Activated CD8-positive, alpha-beta memory T cell treated with anti-CD3 and anti-CD28 coated beads, Interleukin-2, amount 10 ng/mL, durations not matched to agents 7 days and 5 days (primary cell): ENCODE measurements at regions not wholly inside any gene's neighbourhood (a gene's known extent, or its start where the extent isn't known, plus 50 kb on each side); places are given as distances from the start of the nearest gene placed in this dataset.

ENCODE experiments used
- ATAC-seq: fragments of 150-1000 bp; cut with Tn5 transposase; one replicate; pipeline ENCODE4 v1.10.0; 2021; ENCODE audit warnings: moderate library complexity
- CTCF ChIA-PET: fragments of 350-600 bp; sonication (Branson Sonifier 250); formaldehyde crosslinking; loops from one replicate; lab custom pipeline; 2021; ENCODE audit warnings: antibody characterized with exemption; lab: Charles Lee
- DNase-seq: peaks from one replicate; pipeline ENCODE4 v3.0.0-alpha.2; 2020
- H3K27ac Mint-ChIP-seq: one replicate; pipeline ENCODE4 v1.8.0; 2021; ENCODE audit warnings: mild to moderate bottlenecking, mixed read lengths
- H3K27me3 Mint-ChIP-seq: one replicate; pipeline ENCODE4 v1.8.0; 2021; ENCODE audit warnings: mixed read lengths
- H3K36me3 Mint-ChIP-seq: one replicate; pipeline ENCODE4 v1.8.0; 2021; ENCODE audit warnings: mild to moderate bottlenecking, mixed read lengths
- H3K4me1 Mint-ChIP-seq: one replicate; pipeline ENCODE4 v1.8.0; 2021; ENCODE audit warnings: mixed read lengths
- H3K4me3 Mint-ChIP-seq: one replicate; pipeline ENCODE4 v1.8.0; 2021; ENCODE audit warnings: mild to moderate bottlenecking, moderate library complexity, mixed read lengths
- H3K9me3 Mint-ChIP-seq: one replicate; pipeline ENCODE4 v1.8.0; 2022; ENCODE audit warnings: low read depth, mixed read lengths

DNA sequence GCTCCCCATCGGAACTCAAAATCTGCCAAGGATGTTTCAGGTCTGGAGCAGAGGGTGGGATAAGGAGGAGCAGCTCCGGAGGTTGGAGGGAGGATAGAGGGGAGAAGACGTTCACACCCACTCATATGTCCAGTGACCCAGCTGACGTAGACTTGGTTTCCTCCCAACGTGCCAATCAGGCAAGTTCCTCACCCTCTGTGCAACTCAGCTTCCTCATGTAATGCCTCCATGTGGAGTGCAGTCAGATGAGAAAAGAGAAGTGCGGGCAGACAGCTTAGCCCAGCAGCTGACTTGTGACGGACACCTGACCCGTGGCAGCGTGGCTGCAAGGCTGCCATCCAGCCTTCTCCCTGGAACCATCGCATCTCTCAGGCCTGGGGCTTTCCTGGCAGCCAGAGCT lies 86.8 kb downstream of the NPTX2 start:
- Mint-ChIP-seq H3K27me3 (no peaks in the 10 kb centered on the region), H3K4me1 (no peaks in the 10 kb centered on the region), H3K4me3 (no peak overlapping the region), H3K36me3 (no peaks in the 10 kb centered on the region), H3K9me3 (no peaks in the 10 kb centered on the region), H3K27ac (no peak overlapping the region)
- ATAC-seq (no peak), DNase-seq (no peak)
- CTCF ChIA-PET, result interaction anchor here (1.3 kb wide), 1 partner anchor 40 kb away, joined by 3 read pairs; no protein-coding TSS in a partner anchor

DNA sequence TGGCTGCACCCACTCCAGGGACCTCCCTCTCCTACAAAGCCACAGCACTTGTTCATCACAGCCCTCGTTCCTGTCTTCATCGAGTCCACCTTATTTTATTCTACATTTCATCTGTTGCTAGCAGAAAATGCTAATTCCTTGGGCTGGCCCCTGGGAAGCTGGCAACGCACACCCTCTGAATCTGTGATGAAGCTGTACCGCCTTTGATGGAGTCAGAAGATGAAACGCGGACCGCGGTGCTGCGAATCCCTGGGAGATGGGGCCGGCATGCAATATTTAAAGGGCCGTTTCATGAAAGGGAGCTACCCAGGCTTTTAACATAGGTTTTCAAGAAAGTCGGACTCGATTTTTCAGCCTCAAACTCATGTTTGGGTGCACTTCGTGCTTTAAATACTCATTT lies 88.5 kb downstream of the NPTX2 start:
- Mint-ChIP-seq H3K4me1 (no peaks in the 10 kb centered on the region), H3K4me3 (no peak overlapping the region), H3K9me3 (no peaks in the 10 kb centered on the region), H3K27me3 (no peaks in the 10 kb centered on the region), H3K36me3 (no peaks in the 10 kb centered on the region), H3K27ac (no peak overlapping the region)
- CTCF ChIA-PET, result no interaction called here
- ATAC-seq (no peak), DNase-seq (no peak)

DNA sequence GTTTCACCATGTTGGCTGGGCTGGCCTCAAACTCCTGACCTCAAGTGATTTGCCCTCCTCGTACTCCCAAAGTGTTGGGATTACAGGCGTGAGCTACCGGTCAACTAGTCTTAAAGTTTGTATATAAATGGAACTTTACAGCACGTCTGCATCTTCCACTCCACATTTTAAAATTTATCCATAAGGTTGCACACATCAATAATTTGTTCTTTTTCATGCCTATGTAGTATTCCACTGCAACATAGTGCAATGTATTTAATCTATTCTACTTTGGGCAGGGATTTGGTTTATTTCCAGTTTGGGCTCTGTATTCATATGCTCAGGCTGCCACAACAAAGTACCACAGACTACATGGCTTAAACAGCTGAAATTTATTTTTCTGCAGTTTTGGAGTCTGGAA lies 90.0 kb downstream of the NPTX2 start:
- H3K4me3 Mint-ChIP-seq, result no peak overlapping the region
- no peak for ATAC-seq
- H3K4me1 Mint-ChIP-seq, result no peaks in the 10 kb centered on the region
- CTCF ChIA-PET, result no interaction called here
- H3K9me3 Mint-ChIP-seq, result no peaks in the 10 kb centered on the region
- DNase-seq, result no peak
- H3K36me3 Mint-ChIP-seq, result no peaks in the 10 kb centered on the region
- no peaks in the 10 kb centered on the region for H3K27me3 Mint-ChIP-seq
- H3K27ac Mint-ChIP-seq, result no peak overlapping the region

DNA sequence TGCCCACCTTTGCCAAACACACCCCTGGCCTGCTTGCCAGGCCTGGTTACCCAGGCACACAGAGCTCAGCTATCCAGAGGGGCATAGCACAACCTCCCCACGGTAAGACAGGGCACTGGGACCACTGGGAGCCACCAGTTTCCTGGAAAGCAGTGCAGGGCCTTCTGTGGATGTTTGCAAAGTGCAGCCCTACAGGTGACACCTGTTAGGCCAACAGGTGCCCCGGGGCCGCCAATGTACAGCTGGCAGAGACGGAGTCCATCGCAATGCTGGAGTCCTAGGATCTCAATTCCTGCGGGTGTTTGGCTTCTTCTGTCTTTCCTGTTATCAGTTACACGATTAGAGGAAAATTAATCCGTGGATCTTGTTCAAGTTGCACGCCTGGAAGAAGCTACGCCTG lies 94.9 kb downstream of the NPTX2 start:
- H3K36me3 Mint-ChIP-seq, result no peaks in the 10 kb centered on the region

DNA sequence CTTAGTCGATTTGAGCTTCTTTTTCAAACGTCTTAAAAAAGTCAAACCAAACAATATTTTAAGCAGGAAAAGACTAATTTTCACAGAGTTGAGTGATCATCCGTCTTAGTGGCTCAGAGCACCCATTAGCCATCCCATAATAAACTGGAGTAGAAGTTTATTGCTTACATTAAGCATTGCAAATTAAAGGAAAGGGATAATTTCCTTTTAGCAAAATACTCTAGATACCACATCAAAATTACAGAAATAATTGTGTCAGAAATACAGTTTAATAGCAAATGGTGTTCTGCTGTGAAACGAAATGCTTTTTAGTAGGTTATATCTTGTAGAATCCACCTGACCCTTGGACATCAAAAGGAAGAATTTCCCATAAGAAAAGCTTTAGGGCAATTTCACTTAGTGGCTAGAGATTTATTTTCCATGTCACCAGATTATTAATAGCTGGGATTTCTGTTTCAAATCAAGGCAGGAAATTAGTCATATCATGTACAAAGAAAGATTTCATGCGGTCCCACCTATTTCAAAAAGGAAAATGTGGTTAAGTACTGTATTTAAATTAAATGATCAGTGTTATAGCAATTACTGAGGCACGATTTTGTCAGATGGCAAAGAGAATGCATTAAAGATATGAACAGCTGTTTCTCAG lies 96.2 kb downstream of the NPTX2 start:
- Mint-ChIP-seq H3K9me3 (no peaks in the 10 kb centered on the region), H3K4me3 (no peak overlapping the region), H3K36me3 (no peaks in the 10 kb centered on the region), H3K27ac (no peak overlapping the region), H3K27me3 (no peaks in the 10 kb centered on the region), H3K4me1 (no peaks in the 10 kb centered on the region)
- ATAC-seq, result no peak
- DNase-seq, result no peak
- CTCF ChIA-PET, result interaction anchor here (0.7 to 0.8 kb wide), 2 partner anchors 8 to 32 kb away, joined by 3 read pairs; no protein-coding TSS in a partner anchor

More for the DNA sequence above, 94.9 kb downstream of the NPTX2 start:
- no peaks in the 10 kb centered on the region for H3K27me3 Mint-ChIP-seq
- H3K9me3 Mint-ChIP-seq, result no peaks in the 10 kb centered on the region
- DNase-seq (no peak), ATAC-seq (no peak)
- CTCF ChIA-PET, result no interaction called here
- H3K4me1 Mint-ChIP-seq, result no peaks in the 10 kb centered on the region
- H3K4me3 Mint-ChIP-seq, result no peak overlapping the region
- no peak overlapping the region for H3K27ac Mint-ChIP-seq

DNA sequence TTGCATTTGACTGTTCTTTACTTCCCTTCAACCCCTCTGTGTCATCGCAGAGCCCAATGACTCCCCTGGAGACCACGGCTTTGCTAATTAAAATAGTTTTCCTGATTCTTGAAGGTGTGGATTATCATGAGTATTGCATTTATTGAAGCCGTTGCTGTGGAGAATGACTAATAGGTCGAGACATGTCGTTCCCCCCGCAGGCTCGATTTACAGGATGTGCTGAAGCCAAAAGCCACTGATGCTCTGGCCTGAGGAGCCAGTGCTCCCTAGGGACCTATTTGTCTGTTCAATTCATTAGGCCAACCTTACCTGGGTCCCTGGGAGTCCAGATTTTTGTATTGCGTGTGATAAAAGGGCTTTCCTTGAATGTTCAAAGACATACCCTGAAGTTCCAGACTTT lies 102.3 kb downstream of the NPTX2 start:
- no peaks in the 10 kb centered on the region for H3K27me3 Mint-ChIP-seq
- no peak overlapping the region for H3K4me3 Mint-ChIP-seq
- no peak overlapping the region for H3K27ac Mint-ChIP-seq
- no peaks in the 10 kb centered on the region for H3K36me3 Mint-ChIP-seq
- H3K4me1 Mint-ChIP-seq, result no peaks in the 10 kb centered on the region
- no peak for ATAC-seq
- CTCF ChIA-PET, result no interaction called here
- H3K9me3 Mint-ChIP-seq, result no peaks in the 10 kb centered on the region
- no peak for DNase-seq

DNA sequence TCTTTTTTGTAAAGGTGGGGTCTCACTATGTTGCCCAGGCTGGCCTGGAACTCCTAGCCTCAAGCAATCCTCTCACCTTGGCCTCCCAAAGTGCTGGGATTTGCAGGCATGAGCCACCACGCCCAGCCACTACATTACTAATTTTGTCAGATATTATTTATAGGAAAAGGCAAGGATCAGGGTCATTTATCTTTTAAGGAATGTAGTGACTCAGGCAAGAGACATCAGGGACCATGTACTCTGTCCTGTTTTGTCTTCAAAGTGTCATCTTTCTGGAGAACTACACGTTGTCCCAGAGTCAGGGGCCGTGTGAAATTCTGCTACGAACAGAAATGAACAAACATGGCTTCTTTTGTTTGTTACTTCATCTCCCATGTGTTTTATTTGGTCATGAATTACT lies 105.3 kb downstream of the NPTX2 start:
- Mint-ChIP-seq H3K9me3 (no peaks in the 10 kb centered on the region), H3K27me3 (no peaks in the 10 kb centered on the region), H3K36me3 (no peaks in the 10 kb centered on the region), H3K4me1 (no peaks in the 10 kb centered on the region), H3K4me3 (no peak overlapping the region), H3K27ac (no peak overlapping the region)
- CTCF ChIA-PET, result interaction anchor here (1.0 kb wide), 1 partner anchor 9 kb away, joined by 3 read pairs; no protein-coding TSS in a partner anchor
- ATAC-seq (no peak), DNase-seq (no peak)

DNA sequence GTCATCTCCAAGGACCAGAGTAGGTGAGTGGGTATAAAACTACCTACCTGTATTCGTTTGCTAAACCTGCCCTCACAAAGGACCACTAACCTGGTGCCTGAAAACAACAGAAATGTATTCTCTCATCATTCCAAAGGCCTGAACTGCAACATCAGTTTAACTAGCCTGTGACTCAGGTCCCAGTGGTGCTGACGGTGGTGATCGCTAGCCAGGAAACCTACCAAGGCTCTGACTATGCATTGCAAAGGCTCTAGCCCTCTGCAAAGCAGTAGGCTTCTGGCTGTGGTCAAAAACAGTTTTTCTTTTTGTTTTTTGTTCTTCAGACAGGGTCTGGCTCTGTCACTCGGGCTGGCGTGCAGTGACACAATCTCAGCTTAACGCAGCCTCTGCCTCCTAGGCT lies 107.5 kb downstream of the NPTX2 start:
- H3K4me3 Mint-ChIP-seq, result no peak overlapping the region
- no peaks in the 10 kb centered on the region for H3K27me3 Mint-ChIP-seq
- no peak overlapping the region for H3K27ac Mint-ChIP-seq
- DNase-seq, result no peak
- H3K36me3 Mint-ChIP-seq, result no peaks in the 10 kb centered on the region
- no peak for ATAC-seq
- H3K4me1 Mint-ChIP-seq, result no peaks in the 10 kb centered on the region
- H3K9me3 Mint-ChIP-seq, result no peaks in the 10 kb centered on the region
- CTCF ChIA-PET, result no interaction called here

DNA sequence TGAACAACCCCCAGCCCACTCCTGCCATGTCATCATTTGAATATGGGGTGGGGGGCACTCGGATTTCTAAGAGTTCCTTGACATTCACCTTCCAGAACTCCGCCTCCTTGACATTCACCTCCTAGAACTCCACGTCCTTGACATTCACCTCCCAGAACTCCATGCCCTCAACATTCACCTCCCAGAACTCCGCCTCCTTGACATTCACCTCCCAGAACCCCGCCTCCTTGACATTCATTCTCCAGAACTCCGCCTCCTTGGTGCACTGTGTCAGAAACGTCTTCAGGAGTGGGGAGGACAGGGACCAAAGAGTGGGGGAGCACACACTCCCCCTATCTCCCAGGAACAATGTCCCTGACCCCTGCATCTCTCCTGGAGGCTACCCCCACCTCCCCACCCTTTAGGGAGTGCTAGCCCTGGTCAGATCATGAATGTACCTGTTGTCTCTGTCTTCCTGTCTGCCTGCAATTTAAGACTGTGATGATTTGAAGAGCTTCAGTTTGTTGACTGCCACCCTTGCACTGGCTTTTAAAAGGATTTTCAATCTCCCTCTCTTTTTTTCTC lies 110.1 kb downstream of the NPTX2 start:
- H3K4me1 Mint-ChIP-seq, result no peaks in the 10 kb centered on the region
- no peaks in the 10 kb centered on the region for H3K9me3 Mint-ChIP-seq
- ATAC-seq (no peak), DNase-seq (no peak)
- no peaks in the 10 kb centered on the region for H3K27me3 Mint-ChIP-seq
- CTCF ChIA-PET, result no interaction called here
- no peak overlapping the region for H3K4me3 Mint-ChIP-seq
- H3K27ac Mint-ChIP-seq, result no peak overlapping the region
- no peaks in the 10 kb centered on the region for H3K36me3 Mint-ChIP-seq

DNA sequence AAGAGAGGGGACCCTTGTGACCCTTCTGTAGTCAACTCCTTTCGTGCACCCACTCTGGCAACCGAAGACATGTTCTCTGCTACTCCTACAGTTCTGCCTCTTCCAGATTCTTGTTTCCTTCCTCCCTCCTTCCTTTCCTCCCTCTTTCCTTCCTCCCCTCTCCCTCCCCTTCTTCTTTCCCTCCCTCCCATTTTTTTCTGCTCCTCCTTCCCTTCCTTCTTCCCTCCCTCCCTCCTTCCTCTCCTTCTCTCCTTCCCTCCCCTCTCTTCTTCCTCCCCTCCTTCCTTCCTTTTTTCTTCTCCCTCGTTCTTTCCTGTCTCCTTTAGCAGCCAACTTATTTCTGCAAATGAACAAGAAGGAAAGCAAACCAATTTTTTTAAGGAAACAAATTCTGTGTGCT lies 111.5 kb downstream of the NPTX2 start:
- H3K4me1 Mint-ChIP-seq, result no peaks in the 10 kb centered on the region
- H3K9me3 Mint-ChIP-seq, result no peaks in the 10 kb centered on the region
- DNase-seq, result no peak
- H3K4me3 Mint-ChIP-seq, result no peak overlapping the region
- ATAC-seq, result no peak
- no peaks in the 10 kb centered on the region for H3K27me3 Mint-ChIP-seq
- H3K27ac Mint-ChIP-seq, result no peak overlapping the region
- H3K36me3 Mint-ChIP-seq, result no peaks in the 10 kb centered on the region
- CTCF ChIA-PET, result interaction anchor here (0.6 kb wide), 1 partner anchor 219 kb away, joined by 3 read pairs; no protein-coding TSS in a partner anchor

DNA sequence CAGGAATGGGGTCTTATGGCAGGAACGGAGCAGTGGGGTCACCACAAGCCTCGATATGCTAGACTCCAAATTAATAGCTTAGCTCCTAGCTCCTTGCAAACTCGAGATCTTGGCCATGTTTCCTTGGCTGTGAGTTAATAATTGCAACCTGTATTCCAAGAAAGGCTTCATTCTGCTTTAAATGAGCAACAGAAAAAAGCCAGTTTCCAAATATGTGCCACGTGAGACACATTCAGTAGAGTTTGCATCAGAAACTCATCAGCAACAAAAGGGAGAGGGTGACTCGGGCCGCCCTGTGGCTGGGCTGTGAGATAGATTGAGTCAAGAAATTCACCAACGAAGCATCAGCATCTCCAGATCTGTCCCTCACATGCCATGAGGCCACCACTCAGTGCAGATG lies 112.0 kb downstream of the NPTX2 start:
- Mint-ChIP-seq H3K4me3 (no peak overlapping the region), H3K27me3 (no peaks in the 10 kb centered on the region), H3K9me3 (no peaks in the 10 kb centered on the region), H3K4me1 (no peaks in the 10 kb centered on the region), H3K27ac (no peak overlapping the region), H3K36me3 (no peaks in the 10 kb centered on the region)
- DNase-seq (no peak), ATAC-seq (no peak)
- CTCF ChIA-PET, result no interaction called here

DNA sequence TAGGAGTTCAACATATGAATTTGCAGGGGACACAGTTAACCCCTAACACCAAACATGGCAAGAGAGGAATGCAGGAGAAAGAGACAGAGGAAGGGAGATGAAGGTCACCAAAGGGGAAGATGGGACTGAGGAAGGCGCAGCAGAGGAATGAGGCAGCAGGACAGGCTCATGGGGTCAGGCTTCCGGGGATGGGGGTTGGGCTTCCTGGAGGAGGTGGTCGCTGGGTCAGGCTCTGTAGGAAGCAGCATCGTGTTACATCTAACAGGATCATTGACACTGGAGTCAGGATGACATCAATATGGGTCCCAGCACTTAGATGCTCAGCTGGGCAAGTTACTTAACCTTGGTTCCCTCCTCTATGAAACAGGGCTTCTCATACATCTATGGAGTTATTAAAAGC lies 113.2 kb downstream of the NPTX2 start:
- H3K27ac Mint-ChIP-seq, result no peak overlapping the region
- ATAC-seq, result no peak

DNA sequence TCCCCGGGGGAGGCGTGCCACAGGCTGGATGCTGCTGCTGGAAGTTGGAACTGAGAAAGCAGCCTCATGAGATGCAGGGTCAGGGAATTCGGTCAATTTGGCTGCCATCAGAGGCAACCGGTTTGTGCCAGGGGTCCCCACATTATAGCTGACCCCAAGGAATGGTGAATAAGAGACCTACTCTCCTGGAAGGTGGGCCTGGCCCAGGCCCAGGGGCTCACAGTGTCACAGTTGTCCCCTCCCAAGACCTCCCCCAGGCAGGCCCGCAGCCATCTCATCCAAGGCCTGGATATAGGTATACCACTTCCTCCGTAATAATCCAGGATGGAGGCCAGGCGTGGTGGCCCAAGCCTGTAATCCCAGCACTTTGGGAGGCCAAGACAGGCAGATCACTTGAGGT lies 114.6 kb downstream of the NPTX2 start:
- no peak for DNase-seq
- no peaks in the 10 kb centered on the region for H3K9me3 Mint-ChIP-seq
- no peak overlapping the region for H3K4me3 Mint-ChIP-seq
- no peak overlapping the region for H3K27ac Mint-ChIP-seq
- CTCF ChIA-PET, result interaction anchor here (0.8 to 1.2 kb wide), 2 partner anchors 14 to 110 kb away, joined by 4 to 6 read pairs; no protein-coding TSS in a partner anchor
- no peaks in the 10 kb centered on the region for H3K36me3 Mint-ChIP-seq
- no peaks in the 10 kb centered on the region for H3K4me1 Mint-ChIP-seq
- no peaks in the 10 kb centered on the region for H3K27me3 Mint-ChIP-seq
- ATAC-seq, result no peak

More for the DNA sequence above, 113.2 kb downstream of the NPTX2 start:
- Mint-ChIP-seq H3K4me3 (no peak overlapping the region), H3K27me3 (no peaks in the 10 kb centered on the region), H3K4me1 (no peaks in the 10 kb centered on the region), H3K9me3 (no peaks in the 10 kb centered on the region), H3K36me3 (no peaks in the 10 kb centered on the region)
- DNase-seq, result no peak
- CTCF ChIA-PET, result no interaction called here

DNA sequence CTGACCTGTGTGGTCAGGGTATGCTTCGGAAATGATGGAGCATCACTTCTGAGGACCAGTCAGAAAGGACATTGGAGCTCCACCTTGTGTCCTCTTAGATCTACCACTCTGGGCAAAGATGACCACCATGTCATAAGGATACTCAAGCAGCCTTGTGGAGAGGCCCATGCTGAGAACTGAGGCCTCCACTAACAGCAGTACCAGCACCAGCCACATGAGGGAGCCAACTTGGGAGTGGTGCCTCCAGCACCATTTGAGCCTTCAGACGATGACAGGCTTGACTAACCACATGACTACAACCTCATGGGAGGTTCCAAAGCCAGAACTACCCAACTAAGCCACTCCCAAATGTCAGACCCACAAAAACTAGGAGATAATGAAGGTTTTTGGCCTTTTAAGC lies 116.0 kb downstream of the NPTX2 start:
- H3K27me3 Mint-ChIP-seq, result no peaks in the 10 kb centered on the region

More for the DNA sequence above, 116.0 kb downstream of the NPTX2 start:
- DNase-seq, result peak; percentile 70
- H3K9me3 Mint-ChIP-seq, result no peaks in the 10 kb centered on the region
- no peaks in the 10 kb centered on the region for H3K4me1 Mint-ChIP-seq
- no peak overlapping the region for H3K4me3 Mint-ChIP-seq
- H3K27ac Mint-ChIP-seq, result no peak overlapping the region
- CTCF ChIA-PET, result interaction anchor here (1.2 kb wide), 1 partner anchor 109 kb away, joined by 6 read pairs; no protein-coding TSS in a partner anchor
- H3K36me3 Mint-ChIP-seq, result no peaks in the 10 kb centered on the region
- ATAC-seq, result peak; percentile 53
